GM23338 (cell line): ENCODE measurements at regions not wholly inside any gene's neighbourhood (a gene's known extent, or its start where the extent isn't known, plus 50 kb on each side); places are given as distances from the start of the nearest gene placed in this dataset.

Experiments used
- ATAC-seq: fragments of 200-7000 bp; cut with Tn5 transposase; 3 replicates; pipeline ENCODE4 v1.9.1; 2020
- DNase-seq: peaks from one replicate; pipeline ENCODE4 v3.0.0-alpha.2; 2015; ENCODE audit warnings: low spot score
- H2AFZ ChIP-seq: fragments of 200-600 bp; sonication (generic); 2 replicates; pipeline ENCODE4 v1.8.0; 2016; ENCODE audit warnings: antibody characterized with exemption, mild to moderate bottlenecking, moderate library complexity
- H3F3A ChIP-seq: fragments of 200-600 bp; sonication (generic); replicated peaks from 2 replicates; pipeline ENCODE4 v1.8.0; 2017; ENCODE audit warnings: antibody characterized with exemption, mixed run types, low read depth
- H3K27ac ChIP-seq: fragments of 200-600 bp; sonication (generic); 2 replicates; pipeline ENCODE4 v1.6.1; 2016; ENCODE audit warnings: low read depth
- H3K27me3 ChIP-seq: fragments of 200-600 bp; sonication (generic); 2 replicates; pipeline ENCODE4 v1.8.0; 2016; ENCODE audit warnings: mild to moderate bottlenecking, mixed run types, moderate library complexity; ENCODE audit not compliant: insufficient read depth
- H3K36me3 ChIP-seq: fragments of 200-600 bp; sonication (generic); 2 replicates; pipeline ENCODE4 v1.8.0; 2016; ENCODE audit warnings: mild to moderate bottlenecking; ENCODE audit not compliant: insufficient read depth
- H3K4me1 ChIP-seq: fragments of 200-600 bp; sonication (generic); 2 replicates; pipeline ENCODE4 v1.8.0; 2016; ENCODE audit warnings: mild to moderate bottlenecking, moderate library complexity; ENCODE audit not compliant: insufficient read depth
- H3K4me2 ChIP-seq: fragments of 200-600 bp; sonication (generic); 2 replicates; pipeline ENCODE4 v1.7.1; 2017; ENCODE audit warnings: mixed run types
- H3K4me3 ChIP-seq: fragments of 200-600 bp; sonication (generic); 2 replicates; pipeline ENCODE4 v1.6.1; 2016; ENCODE audit warnings: mixed run types
- H3K79me2 ChIP-seq: fragments of 200-600 bp; sonication (generic); replicated peaks from 2 replicates; pipeline ENCODE4 v1.8.0; 2017; ENCODE audit warnings: mild to moderate bottlenecking; ENCODE audit not compliant: insufficient read depth
- H3K9me2 ChIP-seq: fragments of 200-600 bp; sonication (generic); 2 replicates; pipeline ENCODE4 v1.8.0; 2017; ENCODE audit not compliant: insufficient read depth
- H4K20me1 ChIP-seq: fragments of 200-600 bp; sonication (generic); replicated peaks from 2 replicates; pipeline ENCODE4 v1.8.0; 2017; ENCODE audit warnings: mild to moderate bottlenecking; ENCODE audit not compliant: insufficient read depth
- H3K27ac Mint-ChIP-seq: 2 replicates; pipeline ENCODE4 v1.8.0; 2020; ENCODE audit warnings: inconsistent platforms, mild to moderate bottlenecking, moderate library complexity, mixed read lengths
- H3K27me3 Mint-ChIP-seq: 3 replicates; pipeline ENCODE4 v1.8.0; 2022; ENCODE audit warnings: low read depth, mild to moderate bottlenecking, moderate library complexity, mixed read lengths, inconsistent platforms; ENCODE audit not compliant: insufficient read depth, poor library complexity
- H3K36me3 Mint-ChIP-seq: 3 replicates; pipeline ENCODE4 v1.8.0; 2021; ENCODE audit warnings: low read depth, mild to moderate bottlenecking, inconsistent platforms, moderate library complexity, mixed read lengths
- H3K4me1 Mint-ChIP-seq: 3 replicates; pipeline ENCODE4 v1.8.0; 2020; ENCODE audit warnings: mild to moderate bottlenecking, inconsistent platforms, mixed read lengths
- H3K4me3 Mint-ChIP-seq: 3 replicates; pipeline ENCODE4 v1.8.0; 2021; ENCODE audit warnings: moderate library complexity, mild to moderate bottlenecking, inconsistent platforms, mixed read lengths
- H3K9me3 Mint-ChIP-seq: 3 replicates; pipeline ENCODE4 v1.8.0; 2020; ENCODE audit warnings: moderate library complexity, mild to moderate bottlenecking, inconsistent platforms, mixed read lengths
- EZH2 ChIP-seq: fragments of 200-600 bp; sonication (generic); IDR thresholded peaks from one replicate; pipeline ENCODE4 v1.8.0; 2017; ENCODE audit warnings: antibody characterized with exemption, mild to moderate bottlenecking, low read depth; ENCODE audit not compliant: unreplicated experiment
- JUNB ChIP-seq: IDR thresholded peaks from one replicate; pipeline ENCODE4 v1.6.1; 2016; ENCODE audit warnings: antibody characterized with exemption; ENCODE audit not compliant: unreplicated experiment
- STAT1 ChIP-seq: IDR thresholded peaks from one replicate; pipeline ENCODE4 v1.6.1; 2016; ENCODE audit warnings: antibody characterized with exemption; ENCODE audit not compliant: unreplicated experiment
- TF ChIP-seq, protein P1 (sequence below): IDR thresholded peaks from one replicate; pipeline ENCODE4 v1.6.1; 2018; ENCODE audit warnings: antibody characterized with exemption; ENCODE audit not compliant: unreplicated experiment
- TF ChIP-seq, protein P2 (sequence below): fragments of 250-450 bp; sonication (Bioruptor Pico); IDR thresholded peaks from 2 replicates; pipeline ENCODE4 v1.5.0; 2020; ENCODE audit warnings: mild to moderate bottlenecking, moderate library complexity

DNA sequence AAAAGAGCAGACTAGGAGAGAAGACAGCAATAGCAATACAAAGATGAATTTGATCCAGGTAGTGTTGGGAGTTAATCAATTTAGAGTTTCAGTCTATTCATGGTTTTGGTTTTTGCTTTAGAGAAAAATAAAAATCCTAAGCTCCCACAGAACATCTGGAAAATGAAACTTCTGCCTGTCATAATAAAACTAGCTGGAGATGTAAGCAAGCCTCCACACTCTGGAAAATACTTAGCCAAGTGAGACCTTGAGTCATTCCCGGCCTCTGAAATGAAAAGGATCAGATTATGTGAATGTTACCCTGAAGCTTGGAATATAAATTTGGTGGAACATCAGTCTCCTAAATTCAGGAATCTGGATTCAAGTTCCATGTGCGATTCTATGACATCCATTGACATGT lies 485.6 kb upstream of the SPRED2 start (continued):
- TF ChIP-seq STAT1: no peak
- TF ChIP-seq, protein P1, sequence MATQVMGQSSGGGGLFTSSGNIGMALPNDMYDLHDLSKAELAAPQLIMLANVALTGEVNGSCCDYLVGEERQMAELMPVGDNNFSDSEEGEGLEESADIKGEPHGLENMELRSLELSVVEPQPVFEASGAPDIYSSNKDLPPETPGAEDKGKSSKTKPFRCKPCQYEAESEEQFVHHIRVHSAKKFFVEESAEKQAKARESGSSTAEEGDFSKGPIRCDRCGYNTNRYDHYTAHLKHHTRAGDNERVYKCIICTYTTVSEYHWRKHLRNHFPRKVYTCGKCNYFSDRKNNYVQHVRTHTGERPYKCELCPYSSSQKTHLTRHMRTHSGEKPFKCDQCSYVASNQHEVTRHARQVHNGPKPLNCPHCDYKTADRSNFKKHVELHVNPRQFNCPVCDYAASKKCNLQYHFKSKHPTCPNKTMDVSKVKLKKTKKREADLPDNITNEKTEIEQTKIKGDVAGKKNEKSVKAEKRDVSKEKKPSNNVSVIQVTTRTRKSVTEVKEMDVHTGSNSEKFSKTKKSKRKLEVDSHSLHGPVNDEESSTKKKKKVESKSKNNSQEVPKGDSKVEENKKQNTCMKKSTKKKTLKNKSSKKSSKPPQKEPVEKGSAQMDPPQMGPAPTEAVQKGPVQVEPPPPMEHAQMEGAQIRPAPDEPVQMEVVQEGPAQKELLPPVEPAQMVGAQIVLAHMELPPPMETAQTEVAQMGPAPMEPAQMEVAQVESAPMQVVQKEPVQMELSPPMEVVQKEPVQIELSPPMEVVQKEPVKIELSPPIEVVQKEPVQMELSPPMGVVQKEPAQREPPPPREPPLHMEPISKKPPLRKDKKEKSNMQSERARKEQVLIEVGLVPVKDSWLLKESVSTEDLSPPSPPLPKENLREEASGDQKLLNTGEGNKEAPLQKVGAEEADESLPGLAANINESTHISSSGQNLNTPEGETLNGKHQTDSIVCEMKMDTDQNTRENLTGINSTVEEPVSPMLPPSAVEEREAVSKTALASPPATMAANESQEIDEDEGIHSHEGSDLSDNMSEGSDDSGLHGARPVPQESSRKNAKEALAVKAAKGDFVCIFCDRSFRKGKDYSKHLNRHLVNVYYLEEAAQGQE: no peak

DNA sequence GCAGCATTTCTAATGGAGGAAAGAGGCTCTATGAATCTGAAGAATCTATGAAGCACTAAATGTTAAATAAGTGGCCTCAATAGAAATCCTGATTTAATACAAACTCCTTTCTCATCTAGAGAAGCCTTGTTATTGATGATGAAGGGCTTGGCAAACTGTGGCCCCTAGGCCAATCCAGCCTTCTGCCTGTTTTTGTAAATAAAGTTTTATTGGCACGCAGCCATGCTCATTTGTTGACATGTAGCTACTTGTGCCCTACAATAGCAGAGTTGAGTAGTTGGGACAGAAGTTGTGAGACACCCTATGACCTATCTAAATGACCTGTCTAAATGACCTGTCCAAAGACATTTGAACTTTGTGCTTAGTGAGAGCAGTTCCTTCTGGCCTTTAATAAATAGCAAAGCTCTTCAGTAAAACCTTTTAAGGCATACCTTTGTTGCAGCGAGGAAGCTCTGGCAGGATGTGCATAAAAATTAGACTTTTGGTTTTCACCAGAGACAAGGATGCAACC lies 484.4 kb upstream of the SPRED2 start:
- no peaks in the 10 kb centered on the region for H3K27me3 ChIP-seq
- H4K20me1 ChIP-seq: no peaks in the 10 kb centered on the region
- H2AFZ ChIP-seq: 0 out of 2 replicates have a peak overlapping the region, but pooled peaks have one; percentile 18
- no peaks in the 10 kb centered on the region for H3K79me2 ChIP-seq
- no peak overlapping the region for H3K27ac ChIP-seq
- Mint-ChIP-seq H3K27ac (no peak overlapping the region), H3K9me3 (no peaks in the 10 kb centered on the region), H3K36me3 (no peaks in the 10 kb centered on the region), H3K4me3 (no peak overlapping the region), H3K4me1 (peaks cover 6% of the 10 kb centered on the region), H3K27me3 (no peaks in the 10 kb centered on the region)
- H3F3A ChIP-seq: no peaks in the 10 kb centered on the region
- no peak for DNase-seq
- ATAC-seq: no peak
- no peak overlapping the region for H3K4me2 ChIP-seq
- TF ChIP-seq JUNB: no peak
- TF ChIP-seq, protein P2, sequence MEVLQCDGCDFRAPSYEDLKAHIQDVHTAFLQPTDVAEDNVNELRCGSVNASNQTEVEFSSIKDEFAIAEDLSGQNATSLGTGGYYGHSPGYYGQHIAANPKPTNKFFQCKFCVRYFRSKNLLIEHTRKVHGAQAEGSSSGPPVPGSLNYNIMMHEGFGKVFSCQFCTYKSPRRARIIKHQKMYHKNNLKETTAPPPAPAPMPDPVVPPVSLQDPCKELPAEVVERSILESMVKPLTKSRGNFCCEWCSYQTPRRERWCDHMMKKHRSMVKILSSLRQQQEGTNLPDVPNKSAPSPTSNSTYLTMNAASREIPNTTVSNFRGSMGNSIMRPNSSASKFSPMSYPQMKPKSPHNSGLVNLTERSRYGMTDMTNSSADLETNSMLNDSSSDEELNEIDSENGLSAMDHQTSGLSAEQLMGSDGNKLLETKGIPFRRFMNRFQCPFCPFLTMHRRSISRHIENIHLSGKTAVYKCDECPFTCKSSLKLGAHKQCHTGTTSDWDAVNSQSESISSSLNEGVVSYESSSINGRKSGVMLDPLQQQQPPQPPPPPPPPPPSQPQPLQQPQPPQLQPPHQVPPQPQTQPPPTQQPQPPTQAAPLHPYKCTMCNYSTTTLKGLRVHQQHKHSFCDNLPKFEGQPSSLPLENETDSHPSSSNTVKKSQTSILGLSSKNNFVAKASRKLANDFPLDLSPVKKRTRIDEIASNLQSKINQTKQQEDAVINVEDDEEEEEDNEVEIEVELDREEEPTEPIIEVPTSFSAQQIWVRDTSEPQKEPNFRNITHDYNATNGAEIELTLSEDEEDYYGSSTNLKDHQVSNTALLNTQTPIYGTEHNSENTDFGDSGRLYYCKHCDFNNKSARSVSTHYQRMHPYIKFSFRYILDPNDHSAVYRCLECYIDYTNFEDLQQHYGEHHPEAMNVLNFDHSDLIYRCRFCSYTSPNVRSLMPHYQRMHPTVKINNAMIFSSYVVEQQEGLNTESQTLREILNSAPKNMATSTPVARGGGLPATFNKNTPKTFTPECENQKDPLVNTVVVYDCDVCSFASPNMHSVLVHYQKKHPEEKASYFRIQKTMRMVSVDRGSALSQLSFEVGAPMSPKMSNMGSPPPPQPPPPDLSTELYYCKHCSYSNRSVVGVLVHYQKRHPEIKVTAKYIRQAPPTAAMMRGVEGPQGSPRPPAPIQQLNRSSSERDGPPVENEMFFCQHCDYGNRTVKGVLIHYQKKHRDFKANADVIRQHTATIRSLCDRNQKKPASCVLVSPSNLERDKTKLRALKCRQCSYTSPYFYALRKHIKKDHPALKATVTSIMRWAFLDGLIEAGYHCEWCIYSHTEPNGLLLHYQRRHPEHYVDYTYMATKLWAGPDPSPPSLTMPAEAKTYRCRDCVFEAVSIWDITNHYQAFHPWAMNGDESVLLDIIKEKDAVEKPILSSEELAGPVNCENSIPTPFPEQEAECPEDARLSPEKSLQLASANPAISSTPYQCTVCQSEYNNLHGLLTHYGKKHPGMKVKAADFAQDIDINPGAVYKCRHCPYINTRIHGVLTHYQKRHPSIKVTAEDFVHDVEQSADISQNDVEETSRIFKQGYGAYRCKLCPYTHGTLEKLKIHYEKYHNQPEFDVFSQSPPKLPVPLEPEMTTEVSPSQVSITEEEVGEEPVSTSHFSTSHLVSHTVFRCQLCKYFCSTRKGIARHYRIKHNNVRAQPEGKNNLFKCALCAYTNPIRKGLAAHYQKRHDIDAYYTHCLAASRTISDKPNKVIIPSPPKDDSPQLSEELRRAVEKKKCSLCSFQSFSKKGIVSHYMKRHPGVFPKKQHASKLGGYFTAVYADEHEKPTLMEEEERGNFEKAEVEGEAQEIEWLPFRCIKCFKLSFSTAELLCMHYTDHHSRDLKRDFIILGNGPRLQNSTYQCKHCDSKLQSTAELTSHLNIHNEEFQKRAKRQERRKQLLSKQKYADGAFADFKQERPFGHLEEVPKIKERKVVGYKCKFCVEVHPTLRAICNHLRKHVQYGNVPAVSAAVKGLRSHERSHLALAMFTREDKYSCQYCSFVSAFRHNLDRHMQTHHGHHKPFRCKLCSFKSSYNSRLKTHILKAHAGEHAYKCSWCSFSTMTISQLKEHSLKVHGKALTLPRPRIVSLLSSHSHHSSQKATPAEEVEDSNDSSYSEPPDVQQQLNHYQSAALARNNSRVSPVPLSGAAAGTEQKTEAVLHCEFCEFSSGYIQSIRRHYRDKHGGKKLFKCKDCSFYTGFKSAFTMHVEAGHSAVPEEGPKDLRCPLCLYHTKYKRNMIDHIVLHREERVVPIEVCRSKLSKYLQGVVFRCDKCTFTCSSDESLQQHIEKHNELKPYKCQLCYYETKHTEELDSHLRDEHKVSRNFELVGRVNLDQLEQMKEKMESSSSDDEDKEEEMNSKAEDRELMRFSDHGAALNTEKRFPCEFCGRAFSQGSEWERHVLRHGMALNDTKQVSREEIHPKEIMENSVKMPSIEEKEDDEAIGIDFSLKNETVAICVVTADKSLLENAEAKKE (CRISPR knock-in tag): no peak
- no peak for TF ChIP-seq EZH2
- no peak overlapping the region for H3K4me3 ChIP-seq
- no peaks in the 10 kb centered on the region for H3K36me3 ChIP-seq
- H3K9me2 ChIP-seq: no peaks in the 10 kb centered on the region
- no peaks in the 10 kb centered on the region; the same call in 1 of the 2 replicates for H3K4me1 ChIP-seq
